Mesothelial cell of epicardium (in vitro differentiated cells): ENCODE measurements at regions not wholly inside any gene's neighbourhood (a gene's known extent, or its start where the extent isn't known, plus 50 kb on each side); places are given as distances from the start of the nearest gene placed in this dataset.

Source experiments
- DNase-seq, 2 experiments: peaks; one replicate each; pipeline ENCODE4 v3.0.0; 2021; ENCODE audit warnings: low spot score in 2 of 2; ENCODE audit not compliant: unreplicated experiment in 2 of 2
- H3K27ac Mint-ChIP-seq: 2 replicates; pipeline ENCODE4 v1.8.0; 2021; ENCODE audit warnings: mixed read lengths
- H3K27me3 Mint-ChIP-seq: 2 replicates; pipeline ENCODE4 v1.8.0; 2021; ENCODE audit warnings: low read depth, mixed read lengths
- H3K36me3 Mint-ChIP-seq: 2 replicates; pipeline ENCODE4 v1.8.0; 2021; ENCODE audit warnings: mixed read lengths
- H3K4me1 Mint-ChIP-seq: 2 replicates; pipeline ENCODE4 v1.8.0; 2021; ENCODE audit warnings: mixed read lengths
- H3K4me3 Mint-ChIP-seq: 2 replicates; pipeline ENCODE4 v1.8.0; 2021; ENCODE audit warnings: mild to moderate bottlenecking, moderate library complexity, mixed read lengths
- H3K9me3 Mint-ChIP-seq: 2 replicates; pipeline ENCODE4 v1.8.0; 2021; ENCODE audit warnings: mixed read lengths
- CTCF ChIP-seq: fragments of 200-600 bp; sonication (generic); IDR thresholded peaks from one replicate; pipeline ENCODE4 v1.5.0; 2021; ENCODE audit warnings: antibody characterized with exemption; ENCODE audit not compliant: unreplicated experiment

- peaks cover 6% of the 10 kb centered on the region for H3K4me1 Mint-ChIP-seq
- no peak for TF ChIP-seq CTCF
- no peak overlapping the region for H3K27ac Mint-ChIP-seq
- no peaks in the 10 kb centered on the region for H3K36me3 Mint-ChIP-seq
- no peaks in the 10 kb centered on the region for H3K9me3 Mint-ChIP-seq
- peaks cover 7% of the 10 kb centered on the region for H3K27me3 Mint-ChIP-seq
- no peak for DNase-seq
- no peak overlapping the region for H3K4me3 Mint-ChIP-seq
Measured at GRCh38 chr12:13270817-13271216, 74.3 kb downstream of the EMP1 start.
